ENCODE measurements at regions not wholly inside any gene's neighbourhood (a gene's known extent, or its start where the extent isn't known, plus 50 kb on each side); places are given as distances from the start of the nearest gene placed in this dataset.
A peak's percentile ranks its signal among the peaks of the same experiment; 100 is the strongest.
"Not testable (repeated sequence)": the region's sequence is repeated elsewhere in the genome, so short reads cannot be mapped to it uniquely, and the experiment has no call there.

GRCh38 chr1:70672442-70672888 is 261.4 kb downstream of the CTH start:
- DNase-seq (ENCODE audit: low read depth), result no peak

DNA sequence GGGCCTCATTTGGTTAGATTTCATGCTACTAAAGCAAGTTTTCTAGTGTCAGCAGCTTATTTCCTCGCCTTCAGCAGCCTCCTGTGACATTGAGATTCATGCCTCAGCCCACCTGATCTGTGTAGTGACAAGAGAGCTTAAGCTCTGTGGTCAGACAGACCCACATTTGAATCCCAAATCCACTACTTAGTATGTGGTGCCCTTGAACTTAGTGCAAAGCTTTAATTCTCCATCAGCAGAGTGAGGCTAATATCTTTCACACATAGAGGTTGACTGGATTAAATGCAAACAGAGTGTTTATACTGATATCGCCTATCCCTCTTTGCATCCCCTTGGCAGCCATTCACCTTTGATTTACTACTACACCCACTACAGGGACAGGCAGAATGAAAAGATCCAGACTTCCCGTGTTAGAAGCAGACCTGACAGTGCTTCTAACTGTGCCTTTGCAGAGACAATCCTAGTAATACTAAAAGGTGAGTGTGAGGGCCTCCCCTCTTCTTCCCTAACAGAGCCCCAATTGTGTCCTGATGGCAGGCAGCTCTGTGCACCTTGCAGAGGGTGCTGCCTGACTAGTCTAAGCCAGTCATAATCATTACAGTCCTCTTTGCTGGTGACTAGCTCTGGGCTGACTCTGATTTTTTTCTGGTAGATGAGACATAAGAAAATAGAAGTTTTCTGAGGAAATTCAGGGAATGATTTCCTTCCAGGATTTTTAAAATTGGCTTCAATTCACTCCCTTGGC is 264.0 kb downstream of the CTH start:
- no peak for DNase-seq (ENCODE audit: low read depth)

DNA sequence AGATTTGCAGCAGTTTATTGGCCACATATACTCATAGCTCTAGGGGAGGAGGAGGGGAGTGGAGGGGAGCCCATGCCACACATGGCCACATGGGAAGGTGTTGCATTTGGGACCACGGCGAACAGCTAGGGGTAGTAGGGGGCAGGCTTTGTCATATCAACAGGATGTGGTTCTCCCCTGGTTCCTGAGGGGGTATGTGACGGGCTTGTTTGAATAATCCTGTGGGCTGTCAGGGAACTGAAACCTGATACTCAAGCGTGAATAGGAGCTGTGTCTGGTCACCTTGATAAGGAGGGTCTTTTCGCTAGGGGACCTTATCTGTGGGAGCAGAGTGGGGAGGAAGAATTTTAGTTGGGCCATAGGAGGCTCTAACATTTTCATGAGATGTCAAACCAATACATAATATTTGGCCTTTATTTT is 264.7 kb downstream of the CTH start:
- DNase-seq (ENCODE audit: low read depth), result no peak

DNA sequence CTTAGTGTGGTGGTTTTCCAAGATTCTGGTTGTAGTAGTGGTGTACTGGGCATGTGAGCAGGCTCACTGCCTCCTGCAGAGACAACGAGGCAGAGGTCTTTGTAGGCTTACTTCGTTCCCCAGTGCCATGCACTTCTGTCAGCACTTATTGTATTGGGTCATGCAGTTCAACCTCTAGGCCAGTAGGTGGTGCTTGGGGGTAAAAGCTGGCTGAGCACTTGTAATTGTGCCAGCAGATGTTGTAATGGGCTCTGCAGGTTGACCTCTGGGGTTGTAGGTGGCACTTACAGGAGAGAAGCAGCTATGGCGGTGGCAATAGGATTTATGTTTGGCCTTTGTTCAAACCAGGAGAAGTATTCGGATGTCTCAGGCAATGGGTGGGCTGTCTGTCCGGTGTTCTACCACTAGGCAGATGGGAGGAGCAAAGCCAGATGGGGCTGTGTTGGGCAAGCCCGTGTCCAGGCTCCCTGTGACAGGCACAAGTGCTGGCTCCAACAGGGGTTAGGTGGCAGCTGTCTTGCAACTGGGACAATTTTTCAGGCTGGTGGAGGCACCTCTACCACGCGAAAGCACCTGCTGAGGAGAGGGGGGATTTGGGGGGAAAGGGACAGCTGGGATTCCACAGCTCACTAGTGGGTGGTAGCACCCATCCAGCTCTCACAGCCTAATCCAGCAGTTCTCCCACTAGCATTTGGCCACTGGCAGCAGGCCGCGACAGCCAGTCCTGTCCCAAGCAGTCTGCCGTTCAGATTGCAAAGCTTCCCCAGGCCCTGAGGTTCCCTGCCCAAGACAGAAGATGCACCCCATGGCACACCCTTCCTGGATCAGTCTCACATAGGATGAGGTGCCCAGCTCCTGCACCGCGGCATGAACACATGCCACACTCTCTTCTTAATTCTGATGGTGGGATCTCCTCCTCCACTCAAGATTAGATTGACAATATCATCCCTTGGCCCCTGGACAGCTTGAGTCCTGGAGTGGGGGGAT is 274.5 kb downstream of the CTH start:
- DNase-seq (ENCODE audit: low read depth), result peak; percentile 46

DNA sequence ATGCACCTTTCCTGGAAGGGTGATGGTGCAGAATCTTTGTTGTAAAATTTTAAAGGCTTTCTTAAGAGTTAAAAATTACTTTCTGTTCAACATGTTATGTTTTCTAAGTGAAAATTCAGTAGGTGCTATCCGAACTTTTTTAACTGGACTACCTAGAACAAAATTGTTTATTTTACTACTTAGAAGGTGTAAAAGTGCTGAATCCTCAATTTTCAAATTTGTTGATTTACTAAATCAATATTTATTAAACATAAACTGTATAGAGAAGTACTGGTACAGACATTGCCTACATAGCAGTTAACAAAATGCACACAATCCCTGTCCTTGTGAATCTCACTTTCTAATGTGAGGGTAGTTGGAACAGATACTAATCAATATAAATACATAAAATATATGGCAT is 277.5 kb downstream of the CTH start:
- DNase-seq (ENCODE audit: low read depth), result no peak

DNA sequence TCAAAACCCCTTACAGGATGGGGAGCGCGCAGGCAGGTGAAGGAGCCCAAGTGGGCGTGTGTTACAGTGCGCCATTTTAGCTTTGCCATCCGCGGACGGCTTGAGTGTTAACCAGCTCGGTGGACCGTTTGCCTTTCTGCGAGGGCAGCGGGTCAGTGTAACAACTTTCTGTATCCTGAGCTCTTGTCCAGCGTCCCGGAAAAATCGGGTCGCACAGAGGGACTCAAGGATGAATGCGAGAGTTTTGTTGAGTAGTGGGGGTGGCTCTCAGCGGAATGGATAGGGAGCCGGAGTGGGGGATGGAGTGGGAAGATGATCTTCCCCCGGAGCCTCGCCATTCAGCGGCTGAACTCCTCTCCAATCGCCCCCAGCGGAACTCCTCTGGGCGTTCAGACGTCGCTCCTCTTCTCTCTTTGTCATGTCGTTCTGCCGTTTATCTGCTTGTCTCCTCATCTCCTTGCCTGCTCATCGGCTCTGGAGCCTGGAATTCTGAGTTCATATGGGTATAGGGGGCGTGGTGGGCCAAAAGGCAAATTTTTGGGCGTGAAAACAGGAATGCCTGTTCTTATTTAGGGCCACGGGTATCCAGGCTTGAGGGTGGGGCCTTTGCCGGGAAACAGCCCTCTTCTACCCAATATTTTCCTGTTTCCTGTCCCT is 295.4 kb downstream of the CTH start:
- DNase-seq (ENCODE audit: low read depth), result no peak

- DNase-seq (ENCODE audit: low read depth), result no peak
These were observed 296.1 kb downstream of the CTH start for GRCh38 chr1:70707214-70707613.

DNA sequence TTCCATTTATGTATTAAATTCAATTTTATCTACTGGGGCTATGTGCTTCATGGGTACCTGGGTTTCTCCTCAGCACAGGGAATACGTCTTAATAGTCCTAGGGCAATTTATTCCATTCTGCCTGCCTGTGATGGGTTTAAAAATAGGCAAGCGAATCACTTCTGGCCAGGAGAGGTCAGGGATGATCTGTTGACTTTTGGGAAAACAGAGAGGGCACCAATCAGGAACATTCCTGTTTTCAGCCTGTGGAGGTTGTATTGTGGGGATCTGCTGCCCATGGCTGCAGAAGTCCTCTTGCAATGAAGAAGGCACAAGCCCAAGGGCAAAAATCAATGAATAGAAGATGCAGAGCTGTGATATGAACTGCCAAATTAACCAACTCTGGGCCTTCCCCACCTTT is 303.1 kb downstream of the CTH start:
- no peak for DNase-seq (ENCODE audit: low read depth)

DNA sequence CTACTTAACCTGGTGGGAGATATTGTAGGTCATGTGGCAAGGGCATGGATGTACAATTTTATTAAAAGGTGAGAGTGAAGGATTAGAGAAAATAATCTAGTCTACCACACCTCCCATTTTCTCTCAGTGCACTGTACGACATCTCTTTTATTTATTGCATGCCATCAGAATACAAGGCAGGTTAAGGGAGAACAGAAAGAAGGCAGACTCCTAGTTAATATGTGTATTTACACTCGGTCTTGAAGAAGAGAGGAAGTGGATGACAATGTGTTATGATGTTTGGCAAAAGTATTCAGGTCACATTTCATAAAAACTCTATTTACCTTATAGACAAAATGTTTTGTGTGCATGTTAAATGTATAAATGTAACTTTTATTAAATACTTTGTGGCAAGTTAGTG is 306.1 kb downstream of the CTH start:
- no peak for DNase-seq (ENCODE audit: low read depth)

- DNase-seq (ENCODE audit: low read depth), result no peak
These were observed 306.6 kb downstream of the CTH start for GRCh38 chr1:70717656-70718055.

DNA sequence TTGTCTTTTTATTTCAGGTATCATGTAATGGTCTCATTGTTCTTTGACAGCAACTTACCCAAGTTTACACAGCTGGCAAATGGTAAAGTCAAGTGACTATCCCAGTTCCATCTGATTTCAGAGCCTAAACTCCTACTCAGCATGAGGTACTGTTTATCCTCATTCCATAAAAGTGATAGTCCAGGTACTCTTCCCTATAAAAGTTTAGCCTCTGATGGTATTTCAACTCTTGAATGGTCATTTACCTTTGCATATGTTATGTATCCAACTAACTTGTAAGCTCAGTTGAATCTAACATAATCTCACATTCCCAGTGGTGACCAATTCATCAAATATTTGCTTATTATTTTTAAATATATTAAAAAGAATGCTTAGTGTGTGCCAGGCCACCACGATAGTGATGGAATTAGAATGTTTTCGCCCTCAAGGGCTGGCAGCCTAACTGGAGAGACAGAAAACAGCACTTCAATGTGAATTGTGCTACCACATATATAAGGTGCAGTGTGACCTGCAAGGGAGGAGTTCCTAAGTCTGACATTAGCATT is 307.1 kb downstream of the CTH start:
- DNase-seq (ENCODE audit: low read depth), result no peak

DNA sequence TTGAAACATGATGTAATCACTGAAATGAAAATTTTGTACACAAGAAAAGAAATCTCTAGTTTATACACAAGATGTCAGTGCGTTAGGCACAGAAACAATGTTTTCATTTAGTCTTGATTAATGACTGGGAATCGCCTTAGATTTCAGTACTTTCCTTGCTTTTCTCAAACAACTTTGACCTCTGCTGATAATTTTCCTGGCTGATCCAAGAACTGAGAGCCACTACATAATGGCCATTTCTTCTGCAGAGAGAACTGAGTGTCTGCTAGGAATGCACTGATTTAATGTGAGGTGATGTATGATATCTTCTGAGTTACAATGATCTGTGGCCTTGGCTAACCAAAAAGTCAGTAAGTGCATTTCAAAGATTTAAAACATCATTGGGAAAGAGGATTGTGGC is 308.1 kb downstream of the CTH start:
- DNase-seq (ENCODE audit: low read depth), result no peak

DNA sequence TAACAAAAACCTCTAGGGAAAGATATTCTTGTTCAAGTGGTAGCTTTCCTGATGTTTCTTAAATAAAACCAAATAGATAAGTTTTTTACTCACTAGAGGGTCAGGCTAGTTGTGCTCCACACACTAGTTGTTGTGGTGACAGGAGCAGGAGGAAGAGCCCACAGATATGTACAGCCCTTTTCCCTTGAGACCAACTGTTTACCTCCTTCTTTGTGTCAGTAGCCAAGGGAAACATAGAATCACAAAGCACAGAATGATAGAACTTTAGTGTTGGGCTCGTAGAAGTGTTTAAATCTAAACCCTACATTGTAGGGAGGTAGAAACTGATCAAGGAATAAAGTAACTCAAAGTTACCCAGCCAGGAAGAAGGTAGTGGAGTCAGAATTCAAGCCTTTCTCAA is 309.0 kb downstream of the CTH start:
- DNase-seq (ENCODE audit: low read depth), result no peak

GRCh38 chr1:70720521-70720920 is 309.5 kb downstream of the CTH start:
- no peak for DNase-seq (ENCODE audit: low read depth)

- DNase-seq (ENCODE audit: low read depth), result no peak
These were observed 316.9 kb downstream of the CTH start for GRCh38 chr1:70727886-70728489.

GRCh38 chr1:70736518-70736917 is 311.1 kb downstream of the PTGER3 start:
- not testable (repeated sequence) for DNase-seq (ENCODE audit: low read depth)

GRCh38 chr1:70737125-70737524 is 310.5 kb downstream of the PTGER3 start:
- no peak for DNase-seq (ENCODE audit: low read depth)

DNA sequence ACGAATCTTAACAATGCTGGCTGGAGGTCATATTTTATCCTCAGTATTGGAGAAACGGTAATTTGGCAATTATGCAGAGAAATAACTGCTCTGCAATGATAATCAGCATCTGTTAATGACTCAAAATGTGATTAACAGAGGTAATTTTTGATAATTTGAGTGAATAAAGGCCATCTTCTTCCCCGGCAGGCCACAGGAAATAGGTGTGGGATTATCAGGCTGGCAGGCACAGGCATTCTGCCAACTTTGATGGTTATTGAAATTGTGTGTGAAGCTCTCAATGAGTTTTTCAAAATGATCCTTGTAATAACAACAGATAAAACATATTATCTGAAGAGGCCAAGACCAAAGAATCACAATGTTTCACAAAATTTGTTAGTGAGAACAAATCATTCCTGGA is 309.0 kb downstream of the PTGER3 start:
- no peak for DNase-seq (ENCODE audit: low read depth)

GRCh38 chr1:70745199-70745598 is 302.4 kb downstream of the PTGER3 start:
- DNase-seq (ENCODE audit: low read depth), result no peak

DNA sequence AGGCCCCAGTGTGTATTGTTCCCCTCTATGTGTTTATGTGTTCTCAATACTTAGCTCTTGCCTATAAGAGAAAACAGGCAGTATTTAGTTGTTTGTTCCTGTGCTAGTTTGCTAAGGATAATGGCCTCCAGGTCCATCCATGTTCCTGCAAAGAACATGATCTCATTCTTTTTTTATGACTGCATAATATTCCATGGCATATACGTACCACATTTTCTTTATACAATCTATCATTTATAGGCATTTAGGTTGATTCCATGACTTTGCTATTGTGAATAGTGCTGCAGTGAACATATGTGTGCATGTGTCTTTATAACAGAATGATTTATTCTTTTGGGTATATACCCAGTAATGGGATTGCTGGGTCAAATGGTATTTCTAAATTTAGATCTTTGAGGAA is 301.6 kb downstream of the PTGER3 start:
- not testable (repeated sequence) for DNase-seq (ENCODE audit: low read depth)

DNA sequence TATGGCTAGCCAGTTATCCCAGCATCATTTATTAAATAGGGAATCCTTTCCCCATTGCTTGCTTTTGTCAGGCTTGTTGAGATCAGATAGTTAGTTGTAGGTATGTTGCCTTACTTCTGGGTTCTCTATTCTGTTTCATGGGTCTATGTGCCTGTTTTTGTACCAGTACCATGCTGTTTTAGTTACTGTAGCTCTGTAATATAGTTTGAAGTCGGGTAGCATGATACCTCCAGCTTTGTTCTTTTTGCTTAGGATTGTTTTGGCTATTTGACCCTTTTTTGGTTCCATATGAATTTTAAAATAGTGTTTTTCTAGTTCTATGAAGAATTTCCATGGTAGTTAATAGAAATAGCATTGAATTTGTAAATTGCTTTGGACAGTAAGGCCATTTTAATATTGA is 300.5 kb downstream of the PTGER3 start:
- DNase-seq (ENCODE audit: low read depth), result not testable (repeated sequence)

Measured in GM04504 (cell line).